ENCODE measurements at regions not wholly inside any gene's neighbourhood (a gene's known extent, or its start where the extent isn't known, plus 50 kb on each side); places are given as distances from the start of the nearest gene placed in this dataset.

- peak; percentile 49 for DNase-seq (ENCODE audit: low spot score)
Measured at GRCh38 chr13:44273991-44274770, 99.4 kb upstream of the SERP2 start.

GRCh38 chr13:44274771-44275205 is 98.8 kb upstream of the SERP2 start:
- peak; percentile 65 for DNase-seq (ENCODE audit: low spot score)

GRCh38 chr13:44275381-44275780 is 98.2 kb upstream of the SERP2 start:
- peak; percentile 32 for DNase-seq (ENCODE audit: low spot score)

GRCh38 chr13:44276061-44276460 is 97.6 kb upstream of the SERP2 start:
- no peak for DNase-seq (ENCODE audit: low spot score)

GRCh38 chr13:44277459-44277858 is 96.2 kb upstream of the SERP2 start:
- DNase-seq (ENCODE audit: low spot score) = no peak

GRCh38 chr13:44278166-44278565 is 95.5 kb upstream of the SERP2 start:
- DNase-seq (ENCODE audit: low spot score) = peak; percentile 41

- no peak for DNase-seq (ENCODE audit: low spot score)
Measured at GRCh38 chr13:44280456-44280855, 93.2 kb upstream of the SERP2 start.

GRCh38 chr13:44281252-44282000 is 92.2 kb upstream of the SERP2 start:
- DNase-seq (ENCODE audit: low spot score) = no peak

GRCh38 chr13:44283600-44283999 is 90.0 kb upstream of the SERP2 start:
- no peak for DNase-seq (ENCODE audit: low spot score)

GRCh38 chr13:44287958-44288357 is 85.7 kb upstream of the SERP2 start:
- no peak for DNase-seq (ENCODE audit: low spot score)

GRCh38 chr13:44292545-44292944 is 81.1 kb upstream of the SERP2 start:
- peak; percentile 52 for DNase-seq (ENCODE audit: low spot score)

- no peak for DNase-seq (ENCODE audit: low spot score)
Measured at GRCh38 chr13:44293374-44293773, 80.2 kb upstream of the SERP2 start.

- DNase-seq (ENCODE audit: low spot score) = peak; percentile 91
Measured at GRCh38 chr13:44293908-44294735, 79.5 kb upstream of the SERP2 start.

GRCh38 chr13:44294876-44295275 is 78.7 kb upstream of the SERP2 start:
- no peak for DNase-seq (ENCODE audit: low spot score)

GRCh38 chr13:44296856-44297255 is 76.8 kb upstream of the SERP2 start:
- no peak for DNase-seq (ENCODE audit: low spot score)

GRCh38 chr13:44298314-44298713 is 75.3 kb upstream of the SERP2 start:
- DNase-seq (ENCODE audit: low spot score) = no peak

GRCh38 chr13:44299152-44299943 is 74.3 kb upstream of the SERP2 start:
- no peak for DNase-seq (ENCODE audit: low spot score)

- DNase-seq (ENCODE audit: low spot score) = peak; percentile 67
Measured at GRCh38 chr13:44300895-44301638, 72.6 kb upstream of the SERP2 start.

GRCh38 chr13:44301639-44302015 is 72.0 kb upstream of the SERP2 start:
- DNase-seq (ENCODE audit: low spot score) = no peak

GRCh38 chr13:44302233-44302632 is 71.4 kb upstream of the SERP2 start:
- no peak for DNase-seq (ENCODE audit: low spot score)

All from umbilical cord (tissue), 1 donor.